ENCODE measurements at regions not wholly inside any gene's neighbourhood (a gene's known extent, or its start where the extent isn't known, plus 50 kb on each side); places are given as distances from the start of the nearest gene placed in this dataset.

GRCh38 chr4:31613946-31614623 is 893.9 kb downstream of the PCDH7 start:
- Histone ChIP-seq H4K20me1 (ENCODE audit: low read depth) (no peaks in the 10 kb centered on the region), H3K27ac (no peak overlapping the region), H3K4me2 (no peak overlapping the region), H3K79me2 (ENCODE audit: low read depth) (no peaks in the 10 kb centered on the region), H3K4me1 (no peaks in the 10 kb centered on the region), H3K4me3 (no peak overlapping the region), H3F3A (ENCODE audit: low read depth) (no peaks in the 10 kb centered on the region), H3K9me3 (ENCODE audit: low read depth) (no peaks in the 10 kb centered on the region), H3K9ac (no peak overlapping the region), H3K27me3 (no peaks in the 10 kb centered on the region), H2AFZ (replicated peaks) (peak overlapping the region; percentile 2), H3K36me3 (no peaks in the 10 kb centered on the region)
- DNase-seq (ENCODE audit: low spot score): peak; percentile 21
- Mint-ChIP-seq H3K36me3 (no peaks in the 10 kb centered on the region), H3K9me3 (no peaks in the 10 kb centered on the region), H3K27ac (no peak overlapping the region), H3K4me1 (peaks cover 2% of the 10 kb centered on the region), H3K27me3 (ENCODE audit: insufficient read depth, low read depth) (no peaks in the 10 kb centered on the region), H3K4me3 (no peak overlapping the region)
- TF ChIP-seq EZH2phosphoT487 (IDR thresholded peaks at IDR 0.05): no peak
- TF ChIP-seq EZH2 (IDR thresholded peaks at IDR 0.05): no peak
- TF ChIP-seq CTCF (IDR thresholded peaks at IDR 0.05): no peak

- no peaks in the 10 kb centered on the region for H4K20me1 ChIP-seq (ENCODE audit: low read depth)
- H3K4me3 Mint-ChIP-seq: no peak overlapping the region
- H3K4me1 Mint-ChIP-seq: peaks cover 4% of the 10 kb centered on the region
- no peaks in the 10 kb centered on the region for H3K9me3 ChIP-seq (ENCODE audit: low read depth)
- H3K4me2 ChIP-seq: no peak overlapping the region
- H3K9me3 Mint-ChIP-seq: no peaks in the 10 kb centered on the region
- no peaks in the 10 kb centered on the region for H3K36me3 ChIP-seq
- H3K4me3 ChIP-seq: no peak overlapping the region
- H3K27ac Mint-ChIP-seq: no peak overlapping the region
- no peaks in the 10 kb centered on the region for H3F3A ChIP-seq (ENCODE audit: low read depth)
- no peak overlapping the region for H3K9ac ChIP-seq
- no peak for DNase-seq (ENCODE audit: low spot score)
- H2AFZ ChIP-seq (replicated peaks): no peak overlapping the region
- no peaks in the 10 kb centered on the region for H3K27me3 Mint-ChIP-seq (ENCODE audit: insufficient read depth, low read depth)
- H3K36me3 Mint-ChIP-seq: no peaks in the 10 kb centered on the region
- TF ChIP-seq CTCF (IDR thresholded peaks at IDR 0.05): no peak
- no peak for TF ChIP-seq EZH2phosphoT487 (IDR thresholded peaks at IDR 0.05)
- no peak for TF ChIP-seq EZH2 (IDR thresholded peaks at IDR 0.05)
- H3K27ac ChIP-seq: no peak overlapping the region
- H3K79me2 ChIP-seq (ENCODE audit: low read depth): no peaks in the 10 kb centered on the region
- no peaks in the 10 kb centered on the region for H3K4me1 ChIP-seq
- no peaks in the 10 kb centered on the region for H3K27me3 ChIP-seq
These were observed 897.5 kb downstream of the PCDH7 start for GRCh38 chr4:31617667-31618066.

GRCh38 chr4:31620476-31620875 is 900.3 kb downstream of the PCDH7 start:
- Histone ChIP-seq H2AFZ (replicated peaks) (no peak overlapping the region), H3K27ac (no peak overlapping the region), H3K79me2 (ENCODE audit: low read depth) (no peaks in the 10 kb centered on the region), H3K9me3 (ENCODE audit: low read depth) (no peaks in the 10 kb centered on the region), H3K4me2 (no peak overlapping the region), H3K27me3 (no peaks in the 10 kb centered on the region), H4K20me1 (ENCODE audit: low read depth) (no peaks in the 10 kb centered on the region), H3K36me3 (no peaks in the 10 kb centered on the region), H3K9ac (no peak overlapping the region), H3K4me3 (no peak overlapping the region), H3F3A (ENCODE audit: low read depth) (no peaks in the 10 kb centered on the region), H3K4me1 (no peaks in the 10 kb centered on the region)
- peaks cover 2% of the 10 kb centered on the region for H3K4me1 Mint-ChIP-seq
- H3K27ac Mint-ChIP-seq: no peak overlapping the region
- TF ChIP-seq CTCF (IDR thresholded peaks at IDR 0.05) (no peak), EZH2phosphoT487 (IDR thresholded peaks at IDR 0.05) (no peak), EZH2 (IDR thresholded peaks at IDR 0.05) (no peak)
- no peak overlapping the region for H3K4me3 Mint-ChIP-seq
- H3K27me3 Mint-ChIP-seq (ENCODE audit: insufficient read depth, low read depth): no peaks in the 10 kb centered on the region
- peaks cover 7% of the 10 kb centered on the region for H3K9me3 Mint-ChIP-seq
- H3K36me3 Mint-ChIP-seq: no peaks in the 10 kb centered on the region
- DNase-seq (ENCODE audit: low spot score): no peak

Measured in neural progenitor cell (in vitro differentiated cells).